Neural cell (in vitro differentiated cells): ENCODE measurements at regions not wholly inside any gene's neighbourhood (a gene's known extent, or its start where the extent isn't known, plus 50 kb on each side); places are given as distances from the start of the nearest gene placed in this dataset.
A peak's percentile ranks its signal among the peaks of the same experiment; 100 is the strongest.

Experiments
- H2AFZ ChIP-seq: fragments of 200-600, 300-800 bp; sonication (generic), shearing (Covaris generic); 2 replicates; pipeline ENCODE4 v1.6.0; 2014; ENCODE audit warnings: low read depth, mild to moderate bottlenecking, antibody characterized with exemption, low read length, moderate library complexity
- H3F3A ChIP-seq: fragments of 200-600 bp; shearing (Covaris generic); 2 replicates; pipeline ENCODE4 v1.6.1; 2016; ENCODE audit warnings: mild to moderate bottlenecking, moderate library complexity, mixed read lengths, antibody characterized with exemption, low read length; ENCODE audit not compliant: insufficient read depth, poor library complexity, severe bottlenecking
- H3K27ac ChIP-seq: fragments of 200-600, 300-800 bp; sonication (generic), shearing (Covaris generic); 2 replicates; pipeline ENCODE4 v1.5.1; 2014; ENCODE audit warnings: mild to moderate bottlenecking, low read length, moderate library complexity
- H3K27me3 ChIP-seq: fragments of 300-800, 200-600 bp; sonication (generic), shearing (Covaris generic); 2 replicates; pipeline ENCODE4 v1.6.0; 2014; ENCODE audit warnings: mild to moderate bottlenecking, low read depth, low read length, moderate library complexity; ENCODE audit not compliant: insufficient read depth
- H3K36me3 ChIP-seq: fragments of 300-800, 200-600 bp; sonication (generic), shearing (Covaris generic); 2 replicates; pipeline ENCODE4 v1.5.1; 2014; ENCODE audit warnings: mild to moderate bottlenecking, antibody characterized with exemption, low read length, moderate library complexity; ENCODE audit not compliant: insufficient read depth
- H3K4me2 ChIP-seq: fragments of 300-800, 200-600 bp; sonication (generic), shearing (Covaris generic); 2 replicates; pipeline ENCODE4 v1.6.0; 2014; ENCODE audit warnings: mild to moderate bottlenecking, low read length
- H3K4me3 ChIP-seq: fragments of 300-800, 200-600 bp; sonication (generic), shearing (Covaris generic); 2 replicates; pipeline ENCODE4 v1.5.1; 2014; ENCODE audit warnings: mild to moderate bottlenecking, low read length, moderate library complexity
- H3K79me2 ChIP-seq: fragments of 200-600 bp; shearing (Covaris generic); replicated peaks from 2 replicates; pipeline ENCODE4 v1.6.0; 2014; ENCODE audit warnings: mild to moderate bottlenecking, low read length, moderate library complexity; ENCODE audit not compliant: insufficient read depth
- H3K9ac ChIP-seq: fragments of 300-800, 200-600 bp; sonication (generic), shearing (Covaris generic); 2 replicates; pipeline ENCODE4 v1.6.1; 2016; ENCODE audit warnings: mild to moderate bottlenecking, low read length, mixed read lengths
- H3K9me2 ChIP-seq: fragments of 200-600 bp; shearing (Covaris generic); 2 replicates; pipeline ENCODE4 v1.6.1; 2016; ENCODE audit warnings: mild to moderate bottlenecking, low read length, mixed read lengths; ENCODE audit not compliant: insufficient read depth
- H3K9me3 ChIP-seq: fragments of 200-600, 300-800 bp; sonication (generic), shearing (Covaris generic); 2 replicates; pipeline ENCODE4 v1.6.1; 2016; ENCODE audit warnings: mild to moderate bottlenecking, mixed run types, low read length, moderate library complexity, mixed read lengths
- H4K20me1 ChIP-seq: fragments of 200-600 bp; shearing (Covaris generic); 2 replicates; pipeline ENCODE4 v1.6.1; 2016; ENCODE audit warnings: mild to moderate bottlenecking, mixed run types; ENCODE audit not compliant: insufficient read depth
- CTCF ChIP-seq: fragments of 450-650 bp; IDR thresholded peaks from 2 replicates; pipeline ENCODE4 v1.5.1; 2014; ENCODE audit warnings: antibody characterized with exemption, mild to moderate bottlenecking, moderate library complexity; ENCODE audit not compliant: poor library complexity, severe bottlenecking
- EP300 ChIP-seq: fragments of 450-650 bp; conservative IDR thresholded peaks from 2 replicates; pipeline ENCODE4 v1.6.1; 2014; ENCODE audit warnings: antibody characterized with exemption, mild to moderate bottlenecking, moderate library complexity; ENCODE audit not compliant: poor library complexity, severe bottlenecking
- EZH2 ChIP-seq: fragments of 200-600, 300-800 bp; shearing (Covaris generic), sonication (generic); IDR thresholded peaks from 2 replicates; pipeline ENCODE4 v1.6.1; 2014; ENCODE audit warnings: antibody characterized with exemption, low read length, borderline replicate concordance, mild to moderate bottlenecking; ENCODE audit not compliant: insufficient read depth, poor library complexity, severe bottlenecking
- MXI1 ChIP-seq: fragments of 450-650 bp; conservative IDR thresholded peaks from 2 replicates; pipeline ENCODE4 v1.6.1; 2014; ENCODE audit warnings: antibody characterized with exemption, mild to moderate bottlenecking; ENCODE audit not compliant: poor library complexity, severe bottlenecking
- POLR2AphosphoS5 ChIP-seq: IDR thresholded peaks from 2 replicates; pipeline ENCODE4 v1.6.1; 2012
- RAD21 ChIP-seq: fragments of 450-650 bp; conservative IDR thresholded peaks from 2 replicates; pipeline ENCODE4 v1.6.1; 2014; ENCODE audit warnings: antibody characterized with exemption, mild to moderate bottlenecking, moderate library complexity
- SMC3 ChIP-seq: fragments of 450-650 bp; conservative IDR thresholded peaks from 2 replicates; pipeline ENCODE4 v1.6.1; 2014; ENCODE audit warnings: antibody characterized with exemption, mild to moderate bottlenecking, moderate library complexity; ENCODE audit not compliant: poor library complexity
- TAF1 ChIP-seq: IDR thresholded peaks from 2 replicates; pipeline ENCODE4 v1.6.1; 2012; ENCODE audit warnings: low read depth
- TF ChIP-seq, protein P1 (sequence below): IDR thresholded peaks from 2 replicates; pipeline ENCODE4 v1.6.1; 2012; ENCODE audit warnings: borderline replicate concordance

GRCh38 chr7:131249003-131249402 is 78.7 kb upstream of the MKLN1 start:
- TF ChIP-seq POLR2AphosphoS5 = no peak
- no peak for TF ChIP-seq EP300
- no peak for TF ChIP-seq EZH2
- TF ChIP-seq, protein P1, sequence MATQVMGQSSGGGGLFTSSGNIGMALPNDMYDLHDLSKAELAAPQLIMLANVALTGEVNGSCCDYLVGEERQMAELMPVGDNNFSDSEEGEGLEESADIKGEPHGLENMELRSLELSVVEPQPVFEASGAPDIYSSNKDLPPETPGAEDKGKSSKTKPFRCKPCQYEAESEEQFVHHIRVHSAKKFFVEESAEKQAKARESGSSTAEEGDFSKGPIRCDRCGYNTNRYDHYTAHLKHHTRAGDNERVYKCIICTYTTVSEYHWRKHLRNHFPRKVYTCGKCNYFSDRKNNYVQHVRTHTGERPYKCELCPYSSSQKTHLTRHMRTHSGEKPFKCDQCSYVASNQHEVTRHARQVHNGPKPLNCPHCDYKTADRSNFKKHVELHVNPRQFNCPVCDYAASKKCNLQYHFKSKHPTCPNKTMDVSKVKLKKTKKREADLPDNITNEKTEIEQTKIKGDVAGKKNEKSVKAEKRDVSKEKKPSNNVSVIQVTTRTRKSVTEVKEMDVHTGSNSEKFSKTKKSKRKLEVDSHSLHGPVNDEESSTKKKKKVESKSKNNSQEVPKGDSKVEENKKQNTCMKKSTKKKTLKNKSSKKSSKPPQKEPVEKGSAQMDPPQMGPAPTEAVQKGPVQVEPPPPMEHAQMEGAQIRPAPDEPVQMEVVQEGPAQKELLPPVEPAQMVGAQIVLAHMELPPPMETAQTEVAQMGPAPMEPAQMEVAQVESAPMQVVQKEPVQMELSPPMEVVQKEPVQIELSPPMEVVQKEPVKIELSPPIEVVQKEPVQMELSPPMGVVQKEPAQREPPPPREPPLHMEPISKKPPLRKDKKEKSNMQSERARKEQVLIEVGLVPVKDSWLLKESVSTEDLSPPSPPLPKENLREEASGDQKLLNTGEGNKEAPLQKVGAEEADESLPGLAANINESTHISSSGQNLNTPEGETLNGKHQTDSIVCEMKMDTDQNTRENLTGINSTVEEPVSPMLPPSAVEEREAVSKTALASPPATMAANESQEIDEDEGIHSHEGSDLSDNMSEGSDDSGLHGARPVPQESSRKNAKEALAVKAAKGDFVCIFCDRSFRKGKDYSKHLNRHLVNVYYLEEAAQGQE = no peak
- no peak for TF ChIP-seq CTCF
- TF ChIP-seq SMC3 = no peak
- TF ChIP-seq TAF1 = no peak
- TF ChIP-seq MXI1 = no peak
- no peak for TF ChIP-seq RAD21
- Histone ChIP-seq H4K20me1 (no peaks in the 10 kb centered on the region), H3K27me3 (no peaks in the 10 kb centered on the region), H3K79me2 (no peaks in the 10 kb centered on the region), H3K4me2 (no peak overlapping the region), H3K27ac (no peak overlapping the region), H3K36me3 (no peaks in the 10 kb centered on the region), H3K9me3 (no peaks in the 10 kb centered on the region), H2AFZ (no peak overlapping the region), H3F3A (no peaks in the 10 kb centered on the region), H3K4me3 (no peak overlapping the region), H3K9ac (no peak overlapping the region), H3K9me2 (no peaks in the 10 kb centered on the region)

DNA sequence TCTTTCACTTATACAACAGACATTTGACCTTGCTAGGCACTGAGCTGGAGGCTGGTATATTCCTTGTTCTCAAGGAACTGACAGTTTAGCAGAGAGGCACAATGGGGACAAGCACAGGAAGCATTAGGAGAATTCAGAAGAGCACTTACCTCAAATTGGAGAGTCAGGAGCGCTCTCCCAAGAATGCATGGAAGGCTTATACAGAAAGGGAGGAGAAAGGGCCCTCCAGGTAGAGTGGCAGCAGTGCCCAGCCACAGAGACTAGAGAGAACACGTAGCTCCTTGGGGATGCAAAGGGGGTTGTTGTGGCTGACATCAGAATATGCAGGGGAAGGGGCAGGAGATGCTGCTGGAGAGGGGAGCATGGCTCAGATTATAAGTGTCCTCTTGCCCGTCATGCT is 78.2 kb upstream of the MKLN1 start:
- no peaks in the 10 kb centered on the region for H4K20me1 ChIP-seq
- peak overlapping the region; percentile 80 for H3K27ac ChIP-seq
- H3K36me3 ChIP-seq = no peaks in the 10 kb centered on the region
- H2AFZ ChIP-seq = no peak overlapping the region
- peak overlapping the region; percentile 30 for H3K9ac ChIP-seq
- no peaks in the 10 kb centered on the region for H3F3A ChIP-seq
- H3K4me2 ChIP-seq = no peak overlapping the region
- H3K27me3 ChIP-seq = no peaks in the 10 kb centered on the region
- no peaks in the 10 kb centered on the region for H3K9me3 ChIP-seq
- no peak for TF ChIP-seq EP300
- no peak for TF ChIP-seq TAF1
- no peak for TF ChIP-seq SMC3
- no peak for TF ChIP-seq CTCF
- TF ChIP-seq, protein P1 = no peak
- TF ChIP-seq MXI1 = no peak
- TF ChIP-seq EZH2 = no peak
- TF ChIP-seq RAD21 = no peak
- no peak for TF ChIP-seq POLR2AphosphoS5
- no peaks in the 10 kb centered on the region for H3K79me2 ChIP-seq
- no peak overlapping the region for H3K4me3 ChIP-seq
- H3K9me2 ChIP-seq = no peaks in the 10 kb centered on the region
